HS-5 (cell line): ENCODE measurements at regions not wholly inside any gene's neighbourhood (a gene's known extent, or its start where the extent isn't known, plus 50 kb on each side); places are given as distances from the start of the nearest gene placed in this dataset.

ENCODE experiments used
- DNase-seq: peaks from one replicate; pipeline ENCODE4 v3.0.0-alpha.2; 2012; ENCODE audit warnings: low read depth

DNA sequence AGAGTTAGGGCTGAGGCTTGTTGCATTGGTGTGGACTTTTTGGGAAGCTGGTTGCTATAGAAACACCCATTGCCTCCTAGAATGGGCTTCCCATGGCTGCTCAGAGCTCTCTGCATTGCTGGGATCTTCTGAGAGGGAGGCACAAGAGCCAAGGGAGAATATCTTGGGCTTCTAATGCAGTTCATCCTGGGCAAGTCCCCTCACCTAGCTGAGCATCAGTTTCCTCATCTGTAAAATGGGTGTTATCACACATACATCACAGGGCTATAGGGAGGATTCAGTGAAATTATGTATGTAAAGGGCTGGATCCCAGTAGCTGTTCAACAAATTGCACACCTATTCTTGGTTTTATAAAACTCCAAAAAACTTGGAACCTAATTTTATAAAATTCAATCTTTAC lies 106.1 kb upstream of the ALDH1B1 start:
- no peak for DNase-seq

DNA sequence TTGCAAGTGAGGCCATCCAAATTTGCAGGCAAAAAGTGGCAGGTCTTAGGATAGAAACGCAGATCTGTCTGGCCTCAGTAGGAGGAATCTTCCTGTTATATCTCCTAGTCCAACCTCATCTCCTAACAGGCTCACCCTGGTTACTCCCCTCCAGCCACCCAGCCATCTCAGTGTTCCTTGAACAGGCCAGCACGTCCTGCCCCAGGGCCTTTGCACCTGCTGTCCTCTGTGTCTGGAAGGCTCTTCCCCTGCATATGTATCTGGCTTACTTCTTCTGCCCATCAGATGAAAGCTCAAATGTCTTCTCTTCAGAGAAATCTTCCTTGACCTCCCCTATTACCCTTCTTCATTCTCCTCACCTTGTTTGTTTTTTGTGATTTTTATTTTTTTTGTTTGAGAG lies 107.3 kb upstream of the ALDH1B1 start:
- DNase-seq, result no peak

DNA sequence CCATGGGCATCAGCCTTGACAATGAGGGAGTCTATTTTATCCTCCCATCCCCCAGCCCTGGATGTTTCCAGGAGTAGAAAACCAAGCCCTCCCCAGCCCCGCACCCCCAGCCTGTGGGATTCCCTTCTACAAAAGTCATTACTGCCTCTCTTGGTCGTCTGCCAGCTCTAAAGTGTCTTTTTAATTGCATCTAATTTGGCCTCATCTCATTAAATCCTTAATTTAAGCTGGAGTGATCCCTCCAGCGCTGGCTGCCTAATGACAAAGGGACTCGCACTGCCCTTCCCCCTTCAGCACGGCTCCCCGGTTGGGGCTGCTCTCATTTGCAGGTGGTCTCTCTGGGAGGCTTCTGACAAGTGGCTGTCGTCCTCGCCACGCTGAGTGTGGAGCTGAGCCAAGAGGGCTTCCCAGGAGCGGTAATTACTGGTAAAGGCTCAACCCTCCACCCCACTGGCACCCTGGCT lies 107.9 kb upstream of the ALDH1B1 start:
- no peak for DNase-seq

DNA sequence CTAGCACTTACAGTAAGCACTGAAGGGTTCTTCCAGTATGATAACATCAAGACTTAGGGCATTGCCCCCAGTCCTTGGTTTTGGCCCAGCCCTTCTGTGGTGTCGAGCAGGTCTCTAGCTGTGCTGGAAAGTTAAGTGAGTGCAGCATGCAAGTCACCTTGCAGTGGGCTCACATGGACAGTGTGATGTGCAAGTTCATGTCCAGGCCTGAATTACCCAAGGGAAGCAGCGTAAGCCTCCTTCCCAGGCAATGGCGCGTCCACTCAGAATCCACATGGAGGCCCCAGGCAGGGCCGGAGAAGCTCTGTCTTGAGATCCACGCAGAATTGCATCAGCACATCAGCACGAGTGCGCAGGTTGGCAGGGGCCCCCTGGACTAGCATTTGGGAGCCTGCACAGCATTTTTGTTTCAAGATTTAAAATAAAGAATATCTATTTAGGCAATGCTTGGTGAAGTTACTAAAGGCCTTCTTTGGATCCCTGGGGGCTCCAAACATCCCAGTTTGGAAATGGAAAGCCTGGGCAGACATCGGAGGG lies 108.4 kb upstream of the ALDH1B1 start:
- DNase-seq, result no peak

DNA sequence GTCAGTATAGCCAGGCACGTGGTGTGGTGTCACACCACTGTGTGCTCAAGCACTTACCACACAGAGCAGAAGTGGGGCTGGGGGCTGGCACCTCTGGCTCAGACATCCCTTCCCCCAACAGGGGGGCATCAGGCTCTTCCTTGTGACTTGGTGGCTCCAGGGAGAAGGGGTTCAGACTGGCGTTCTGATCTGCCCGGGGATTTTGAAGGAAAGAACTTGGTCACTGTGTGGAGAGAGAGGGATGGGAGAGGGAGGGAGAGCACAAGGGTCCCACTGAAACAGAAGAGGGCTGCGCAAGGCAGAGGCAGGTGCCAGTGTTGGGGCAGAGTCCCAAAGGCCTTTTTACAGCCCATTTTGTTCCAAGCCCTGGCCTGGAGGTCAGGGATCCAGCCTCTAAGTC lies 109.7 kb upstream of the ALDH1B1 start:
- DNase-seq, result no peak

DNA sequence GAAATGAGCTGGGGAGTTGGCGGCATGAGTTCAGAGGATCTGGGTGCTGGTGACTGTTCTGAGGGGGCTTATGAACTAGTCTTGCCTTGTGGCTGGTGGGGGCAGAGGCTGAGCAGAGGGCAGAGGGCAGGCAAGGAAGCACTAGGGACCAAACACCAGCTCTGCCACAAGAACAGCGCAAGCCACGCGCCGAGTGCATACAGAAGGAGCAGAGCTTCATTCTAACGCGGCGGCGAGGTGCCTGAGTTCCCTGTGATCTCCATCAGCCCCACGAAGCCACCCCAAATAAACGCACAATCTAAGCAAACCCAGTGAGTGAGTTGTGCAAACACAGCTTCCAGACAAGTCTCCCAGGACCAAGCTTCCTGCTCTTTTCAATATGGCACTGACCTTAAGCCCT lies 110.6 kb upstream of the ALDH1B1 start:
- no peak for DNase-seq

DNA sequence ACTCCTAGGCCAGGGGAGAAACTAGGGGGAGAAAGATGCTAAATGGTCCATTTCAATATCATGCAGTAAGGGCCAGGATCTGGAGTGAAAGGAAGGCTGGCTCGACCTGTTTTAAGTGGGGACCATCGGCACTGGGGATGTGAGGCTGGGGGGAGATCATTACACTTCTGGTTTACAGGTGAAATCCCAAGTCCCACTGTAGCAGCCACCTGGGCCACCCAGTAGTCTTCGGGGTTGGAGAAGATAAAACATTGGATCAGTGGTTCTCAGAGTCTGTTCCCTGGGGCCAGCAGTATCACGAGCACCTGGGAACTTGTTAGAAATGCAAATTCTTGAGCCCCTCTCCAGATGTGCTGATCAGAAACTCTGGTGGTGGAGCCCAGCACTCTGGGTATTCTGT lies 111.3 kb upstream of the ALDH1B1 start:
- DNase-seq, result no peak

DNA sequence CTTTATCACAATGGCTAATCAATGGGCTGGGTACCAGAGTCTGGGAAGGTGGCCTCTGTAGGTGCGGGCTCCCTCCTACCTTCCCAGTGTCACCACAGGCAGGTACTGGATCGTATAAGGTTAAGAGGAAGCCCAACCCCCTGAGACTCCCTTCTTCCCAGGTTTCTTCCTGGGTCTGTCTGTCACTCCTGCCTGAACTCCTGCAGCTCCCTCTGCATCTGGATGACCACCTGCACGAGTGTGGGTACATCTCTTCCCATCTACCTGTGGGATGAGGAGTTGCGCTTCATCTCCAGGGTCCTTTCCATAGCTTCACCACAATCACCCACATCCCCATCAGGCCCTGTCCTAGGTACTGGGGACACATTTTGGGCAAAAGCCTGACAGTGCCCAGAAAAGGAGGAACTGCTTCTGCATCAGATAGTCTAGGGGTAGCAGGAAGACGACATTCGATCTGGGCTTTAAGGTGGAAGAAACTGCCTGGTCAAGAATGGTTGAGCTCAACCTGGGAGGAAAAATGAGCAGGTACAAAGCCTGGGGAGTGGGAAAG lies 112.2 kb upstream of the ALDH1B1 start:
- no peak for DNase-seq

DNA sequence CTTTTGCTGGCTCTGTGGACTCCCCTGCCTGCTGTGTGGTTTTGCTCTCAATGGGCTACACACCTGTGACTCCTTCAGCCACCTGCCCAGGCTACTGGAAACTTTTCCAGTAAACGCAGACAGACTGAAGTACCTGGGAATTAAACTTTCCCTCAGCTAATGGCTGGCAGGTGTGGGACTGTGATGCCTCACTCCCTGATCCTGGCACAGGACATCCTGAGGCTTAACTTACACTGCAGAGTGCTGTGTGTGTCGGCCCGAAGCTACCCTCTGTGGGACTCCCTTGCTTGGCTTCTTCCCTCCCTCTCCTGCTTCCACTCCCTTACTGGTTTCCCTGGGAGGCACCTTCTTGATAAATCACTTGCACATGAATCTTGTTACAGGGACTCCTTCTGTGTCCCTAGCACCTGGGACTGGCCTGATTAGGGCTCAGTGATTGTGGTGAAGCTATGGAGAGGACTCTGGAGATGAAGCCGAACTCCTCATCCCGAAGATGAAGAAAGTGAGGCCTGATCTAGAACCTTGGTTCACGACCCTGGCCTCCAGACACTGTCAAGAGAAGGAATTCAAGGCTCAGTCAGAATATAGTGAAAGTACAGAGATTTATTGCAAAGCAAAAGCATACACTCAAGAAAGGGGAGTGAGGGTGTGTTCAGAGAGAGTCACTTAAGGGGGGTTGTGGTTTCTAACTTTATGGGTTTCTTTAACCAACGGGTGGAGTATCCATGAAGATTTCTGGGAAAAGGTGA lies 113.4 kb upstream of the ALDH1B1 start:
- no peak for DNase-seq

DNA sequence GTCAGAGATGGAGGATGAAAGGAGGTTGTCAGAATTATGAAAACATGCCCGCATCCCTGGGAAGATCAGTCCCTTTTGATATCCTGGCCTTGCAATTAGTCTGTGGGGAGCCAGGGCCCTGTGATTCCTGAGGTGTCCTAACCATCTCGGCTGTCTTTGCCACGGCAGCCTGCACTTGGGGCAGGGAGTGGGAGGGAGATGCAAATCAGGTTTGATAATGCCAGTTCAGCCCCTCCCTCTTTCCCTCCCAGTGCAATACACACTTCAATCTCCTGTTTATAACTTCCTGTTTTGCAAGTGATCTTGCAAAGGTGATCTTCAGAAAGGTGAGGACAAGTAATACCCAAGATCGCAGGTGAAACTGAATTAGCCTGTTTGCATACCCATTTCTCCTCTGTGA lies 114.0 kb upstream of the ALDH1B1 start:
- no peak for DNase-seq

DNA sequence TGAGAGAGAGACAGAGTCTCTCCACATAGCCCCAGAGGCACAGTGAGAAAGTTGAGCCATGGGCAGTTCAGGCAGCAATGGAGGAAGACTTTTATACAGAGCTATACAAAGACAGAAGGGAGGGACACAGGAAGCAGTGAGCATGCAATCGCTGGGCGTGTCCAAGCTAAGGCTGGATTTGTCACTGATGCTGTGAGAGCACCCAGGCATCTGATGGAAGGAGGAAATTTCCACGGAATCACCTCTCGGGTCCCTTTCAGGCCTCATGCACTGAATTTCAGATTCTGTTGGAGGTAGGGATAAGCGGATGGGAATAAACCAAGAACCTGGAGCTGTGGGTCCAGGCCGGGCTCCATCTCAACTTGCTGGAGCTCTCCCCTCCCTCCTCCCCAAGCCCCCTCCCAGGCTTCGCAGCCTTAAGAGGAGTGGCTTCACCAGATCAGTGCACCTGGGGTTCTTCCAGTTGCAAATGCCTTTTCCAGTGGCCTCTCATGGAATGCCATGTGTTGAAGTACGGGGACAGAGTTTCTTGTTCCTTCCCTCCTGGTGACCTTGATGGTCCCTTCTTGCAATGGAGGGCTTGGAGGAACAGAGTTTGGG lies 114.8 kb upstream of the ALDH1B1 start:
- DNase-seq, result no peak

DNA sequence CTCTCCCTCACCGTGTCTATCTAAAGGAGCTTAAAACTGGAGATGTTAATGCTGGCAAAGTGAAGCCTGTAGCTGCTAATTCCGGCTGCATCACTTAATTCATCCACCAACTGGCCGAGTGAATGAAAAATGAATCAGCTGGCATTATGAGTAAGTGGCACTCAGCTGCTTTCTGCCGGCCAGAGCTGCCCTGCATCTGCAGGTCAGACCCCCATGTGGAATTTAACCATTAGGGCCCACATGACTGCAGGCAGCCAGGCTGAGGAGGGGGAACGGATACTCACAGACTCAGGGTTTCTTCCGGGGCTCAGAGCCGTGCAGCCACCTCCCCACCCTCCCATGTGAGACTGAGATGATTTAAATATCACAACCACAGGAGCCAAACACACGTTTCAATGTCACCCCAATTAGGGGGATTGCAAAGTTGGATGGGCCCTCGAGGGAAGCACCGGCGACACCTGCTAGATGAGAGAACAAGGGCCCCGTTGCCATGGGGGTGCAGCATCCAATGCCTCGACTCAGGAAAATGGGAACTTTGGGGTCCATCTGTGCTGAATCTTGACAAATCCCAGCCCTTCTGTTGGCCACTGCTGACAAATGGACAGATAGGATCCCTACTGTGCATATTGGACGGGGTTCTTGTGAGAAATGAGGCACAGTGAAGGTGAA lies 115.6 kb upstream of the ALDH1B1 start:
- DNase-seq, result no peak

DNA sequence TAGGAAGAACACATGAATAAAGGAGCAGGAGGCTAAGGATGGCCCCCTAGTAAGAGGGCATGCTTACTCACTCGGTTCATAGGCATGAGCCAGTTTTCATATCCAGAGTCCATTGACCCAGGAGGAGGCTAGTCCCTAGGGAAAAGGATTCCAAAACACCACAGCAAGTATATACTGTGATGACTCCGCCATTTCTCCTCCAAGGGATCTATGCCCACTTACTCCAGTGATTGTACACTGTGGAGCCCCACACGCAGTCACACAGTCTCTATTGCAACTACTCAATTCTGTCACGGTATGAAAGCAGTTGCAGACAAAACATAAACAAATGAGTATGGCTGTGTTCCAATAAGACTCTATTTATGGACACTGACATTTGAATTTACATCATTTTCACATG lies 117.7 kb upstream of the ALDH1B1 start:
- DNase-seq, result no peak

DNA sequence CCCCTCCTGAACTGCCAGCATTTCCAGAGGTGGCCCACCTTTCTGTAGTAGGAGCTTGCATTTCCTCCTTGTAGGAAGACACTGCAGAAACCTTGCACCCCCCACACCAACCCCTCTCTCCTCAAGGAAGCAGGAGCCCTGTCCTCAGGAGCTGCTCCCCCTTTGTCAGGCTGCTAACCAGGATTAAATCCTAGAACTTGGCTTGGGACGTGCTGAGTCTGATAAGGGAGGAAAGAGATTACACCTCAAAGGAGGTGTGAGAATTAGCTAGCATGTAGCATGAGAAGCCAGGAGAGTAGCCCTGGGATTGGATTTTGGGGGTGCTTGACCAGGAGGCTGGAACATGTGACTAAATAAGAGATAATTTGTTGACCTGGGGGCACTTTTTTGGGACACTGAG lies 119.8 kb upstream of the ALDH1B1 start:
- no peak for DNase-seq

DNA sequence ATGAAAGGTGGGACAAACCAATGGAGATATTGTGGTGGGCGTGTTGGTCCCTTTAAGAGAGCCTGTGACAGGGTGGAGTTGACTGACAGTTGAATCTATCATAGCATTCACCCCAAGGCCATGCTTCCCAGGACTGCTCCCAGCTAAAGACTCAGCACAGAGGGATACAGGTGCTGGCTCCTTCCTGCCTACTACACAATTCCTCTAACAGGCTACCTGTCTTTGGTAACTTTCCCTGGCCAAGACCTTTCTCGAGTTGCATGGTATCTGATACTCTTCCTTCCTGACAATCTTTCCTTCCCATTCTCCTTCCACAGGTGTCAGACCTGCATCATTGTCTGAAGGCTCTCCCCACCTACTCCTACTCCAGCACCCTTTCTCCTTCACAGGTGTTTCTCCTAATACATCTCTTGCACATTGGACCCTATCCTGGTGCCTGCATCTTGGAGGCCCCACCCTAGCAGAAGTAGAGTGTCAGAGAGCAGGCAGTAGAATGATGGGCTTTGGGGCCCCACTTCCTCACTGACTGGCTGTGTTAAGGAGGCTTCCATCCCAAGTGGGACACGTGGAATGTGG lies 120.7 kb upstream of the ALDH1B1 start:
- no peak for DNase-seq

DNA sequence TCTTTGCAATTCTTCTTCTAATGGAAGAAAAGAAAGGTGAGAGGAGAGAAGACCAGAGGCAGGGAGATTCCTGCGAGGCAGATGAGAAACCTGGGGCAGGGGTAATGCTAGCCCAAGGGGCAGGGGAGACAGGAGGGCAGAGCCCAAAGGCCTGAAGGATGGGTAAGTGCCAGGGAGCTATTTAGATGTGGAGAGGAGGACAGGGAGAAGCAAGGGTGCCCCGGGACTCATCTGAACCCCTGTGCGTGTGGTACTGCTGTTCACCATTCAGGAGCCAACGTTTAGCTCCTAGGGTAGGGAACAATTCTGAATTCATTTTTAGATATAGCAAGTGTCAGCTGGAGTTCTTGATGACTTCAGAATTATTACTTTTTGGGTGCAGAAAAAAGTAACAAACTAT lies 122.7 kb upstream of the ALDH1B1 start:
- no peak for DNase-seq

DNA sequence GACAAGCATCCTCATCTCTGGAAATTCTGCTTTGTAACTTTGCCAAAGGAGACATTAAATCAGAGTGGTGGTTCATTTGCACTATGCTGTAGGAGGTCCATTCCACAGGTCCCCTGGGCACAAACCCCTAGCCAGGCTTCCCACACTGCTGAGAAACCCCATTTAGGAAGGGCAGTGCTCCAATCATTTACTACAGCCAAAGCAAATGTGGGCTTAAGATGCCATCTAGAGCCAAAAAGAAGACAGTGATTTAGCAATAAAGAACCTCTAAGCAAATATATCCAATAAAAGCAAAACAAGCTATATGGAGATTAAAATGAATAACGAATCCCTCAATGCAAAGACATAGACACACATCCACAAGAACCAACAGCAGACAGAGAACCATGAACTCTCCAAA lies 129.0 kb upstream of the ALDH1B1 start:
- DNase-seq, result no peak

DNA sequence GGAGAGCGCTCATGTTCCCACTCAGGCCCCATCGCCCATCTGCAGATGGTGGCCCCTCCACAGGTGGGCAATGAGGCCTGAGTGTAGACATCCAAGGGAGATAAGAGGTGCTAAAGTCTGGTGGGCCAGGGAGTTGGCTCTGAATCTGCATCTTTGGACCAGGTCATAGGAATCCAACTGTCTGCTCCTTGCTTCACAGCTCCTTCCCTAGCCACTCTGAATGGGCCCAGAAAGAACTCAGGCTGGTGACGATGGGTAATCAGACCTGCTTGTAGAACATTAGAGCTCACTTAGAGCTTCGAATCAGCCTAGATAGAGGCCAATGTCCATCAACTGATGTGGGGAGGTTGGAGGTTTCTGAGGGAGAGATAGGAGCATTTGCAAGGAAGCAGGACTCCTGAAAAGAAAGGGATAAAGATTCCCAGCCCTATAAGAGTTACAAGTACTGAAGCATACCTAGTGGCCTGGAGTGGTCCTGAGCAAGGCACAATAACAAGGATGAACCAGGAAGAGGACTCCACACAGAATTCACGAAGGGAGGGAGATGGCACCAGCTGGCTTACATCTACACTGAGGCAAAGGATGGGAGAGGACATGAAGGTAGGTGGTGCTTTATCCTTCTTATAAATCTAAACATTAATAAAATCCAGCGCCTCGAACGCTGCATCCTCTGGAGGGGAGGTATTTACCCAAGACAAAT lies 132.8 kb upstream of the ALDH1B1 start:
- DNase-seq, result no peak

DNA sequence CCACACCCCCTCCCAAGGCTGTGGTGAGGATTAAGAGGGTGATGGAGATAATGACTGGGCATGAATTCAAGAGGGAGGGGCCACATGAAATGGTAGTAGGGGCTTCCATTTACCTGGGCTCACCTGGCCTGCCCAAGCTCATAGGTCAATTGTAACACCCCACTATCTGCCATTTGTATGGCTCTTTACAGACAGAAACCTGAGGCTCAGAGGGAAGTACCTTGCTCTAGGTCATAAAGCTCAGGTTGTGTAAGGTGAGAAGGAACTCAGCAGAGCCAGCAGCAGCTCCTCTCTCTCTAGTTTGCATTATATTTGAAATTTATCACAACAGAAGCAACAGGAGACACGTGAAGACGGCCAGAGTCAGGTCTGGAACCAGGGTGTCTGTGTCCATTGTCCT lies 133.4 kb upstream of the ALDH1B1 start:
- no peak for DNase-seq

DNA sequence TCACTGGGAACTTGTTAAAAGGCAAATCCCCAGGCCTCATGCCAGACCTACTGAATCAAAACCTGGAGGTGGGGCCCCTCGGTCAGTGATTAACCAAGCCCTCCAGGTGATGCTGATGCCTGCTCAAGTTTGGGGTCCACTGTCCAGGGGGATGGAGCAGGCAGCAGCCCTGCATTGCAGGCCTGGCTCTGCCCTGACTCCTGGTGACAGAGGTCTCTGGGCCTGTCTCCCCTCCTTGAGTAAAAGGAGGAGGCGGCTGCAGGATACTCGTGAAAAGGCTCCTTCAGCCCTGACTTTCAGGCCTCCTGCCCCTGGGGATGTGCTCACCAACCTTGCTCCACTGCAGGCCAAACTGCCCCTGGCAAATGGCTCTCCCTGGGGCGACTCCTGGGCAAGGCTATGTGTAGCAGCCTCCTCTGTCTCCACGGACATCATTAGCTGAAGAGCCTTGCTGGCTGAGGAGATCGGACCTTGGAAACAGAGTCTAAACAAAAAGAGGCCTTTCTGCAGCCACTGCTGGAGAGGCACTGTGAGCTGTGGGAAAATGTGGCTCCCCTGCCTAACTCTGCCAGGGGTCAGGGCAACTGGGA lies 134.8 kb upstream of the ALDH1B1 start:
- no peak for DNase-seq

DNA sequence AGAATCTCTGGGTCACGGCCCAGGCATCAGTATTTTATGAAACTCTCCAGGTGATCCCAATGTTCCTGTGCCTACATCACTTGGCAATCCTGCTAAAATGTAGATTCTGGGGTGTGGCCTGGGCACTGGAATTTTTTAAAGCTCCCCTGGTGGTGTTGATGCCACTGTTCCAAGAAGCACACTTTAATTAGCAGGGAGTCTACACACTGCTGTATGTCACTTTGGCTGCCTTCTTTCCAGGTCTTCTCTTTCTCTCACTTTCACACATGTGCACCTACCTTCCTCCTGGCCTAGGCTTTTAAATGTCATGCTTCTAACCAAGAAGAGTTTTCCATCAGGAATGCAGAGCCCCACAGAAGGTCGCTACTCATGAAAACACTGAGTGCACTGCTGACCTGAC lies 136.0 kb upstream of the ALDH1B1 start:
- no peak for DNase-seq

DNA sequence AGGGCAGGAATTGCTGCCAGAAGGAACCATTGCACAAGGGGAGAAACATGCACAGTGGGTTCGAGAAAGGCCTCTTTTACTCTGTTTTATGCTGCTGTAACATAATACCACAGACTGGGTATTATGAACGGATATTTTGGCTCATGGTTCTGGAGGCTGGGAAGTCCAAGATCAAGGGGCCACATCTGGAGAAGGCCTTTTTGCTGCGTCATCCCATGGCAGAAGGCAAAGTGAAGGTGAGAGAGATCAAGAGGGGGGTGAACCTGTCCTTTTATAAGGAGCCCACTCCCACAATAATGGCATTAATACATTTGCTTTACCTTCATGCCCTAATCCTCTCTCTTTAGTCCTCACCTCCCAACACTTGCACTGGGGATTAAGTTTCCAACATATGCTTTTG lies 136.9 kb upstream of the ALDH1B1 start:
- no peak for DNase-seq
